Activated CD8-positive, alpha-beta memory T cell treated with anti-CD3 and anti-CD28 coated beads, Interleukin-2, amount 50 U/mL, for 24 hours (primary cell): ENCODE measurements at regions not wholly inside any gene's neighbourhood (a gene's known extent, or its start where the extent isn't known, plus 50 kb on each side); places are given as distances from the start of the nearest gene placed in this dataset.

Experiments
- DNase-seq: peaks from one replicate; pipeline ENCODE4 v3.0.0-alpha.2; 2020; ENCODE audit errors: extremely low read depth

- no peak for DNase-seq
Observed at GRCh38 chr11:70608568-70609470, 210.5 kb downstream of the CTTN start.

- DNase-seq = no peak
Observed at GRCh38 chr11:70610566-70611565, 212.5 kb downstream of the CTTN start.

GRCh38 chr11:70611821-70612220, 213.5 kb downstream of the CTTN start:
- DNase-seq = no peak

GRCh38 chr11:70612459-70613141, 214.3 kb downstream of the CTTN start:
- no peak for DNase-seq

- no peak for DNase-seq
Observed at GRCh38 chr11:70614034-70614681, 215.8 kb downstream of the CTTN start.

- DNase-seq = no peak
Observed at GRCh38 chr11:70615036-70615875, 216.9 kb downstream of the CTTN start.

GRCh38 chr11:70616317-70616716, 218.0 kb downstream of the CTTN start:
- no peak for DNase-seq

- DNase-seq = no peak
Observed at GRCh38 chr11:70616938-70617654, 218.8 kb downstream of the CTTN start.

- DNase-seq = no peak
Observed at GRCh38 chr11:70618431-70619101, 220.2 kb downstream of the CTTN start.

GRCh38 chr11:70619591-70619990, 221.3 kb downstream of the CTTN start:
- no peak for DNase-seq

- no peak for DNase-seq
Observed at GRCh38 chr11:70620510-70621184, 222.3 kb downstream of the CTTN start.

GRCh38 chr11:70621241-70621640, 222.9 kb downstream of the CTTN start:
- no peak for DNase-seq

- DNase-seq = no peak
Observed at GRCh38 chr11:70622091-70622490, 223.8 kb downstream of the CTTN start.

GRCh38 chr11:70623906-70624597, 225.7 kb downstream of the CTTN start:
- no peak for DNase-seq

GRCh38 chr11:70624598-70624993, 226.3 kb downstream of the CTTN start:
- DNase-seq = no peak

GRCh38 chr11:70625051-70625450, 226.7 kb downstream of the CTTN start:
- DNase-seq = no peak

GRCh38 chr11:70625582-70626518, 227.5 kb downstream of the CTTN start:
- DNase-seq = no peak
